ENCODE measurements at regions not wholly inside any gene's neighbourhood (a gene's known extent, or its start where the extent isn't known, plus 50 kb on each side); places are given as distances from the start of the nearest gene placed in this dataset.

DNA sequence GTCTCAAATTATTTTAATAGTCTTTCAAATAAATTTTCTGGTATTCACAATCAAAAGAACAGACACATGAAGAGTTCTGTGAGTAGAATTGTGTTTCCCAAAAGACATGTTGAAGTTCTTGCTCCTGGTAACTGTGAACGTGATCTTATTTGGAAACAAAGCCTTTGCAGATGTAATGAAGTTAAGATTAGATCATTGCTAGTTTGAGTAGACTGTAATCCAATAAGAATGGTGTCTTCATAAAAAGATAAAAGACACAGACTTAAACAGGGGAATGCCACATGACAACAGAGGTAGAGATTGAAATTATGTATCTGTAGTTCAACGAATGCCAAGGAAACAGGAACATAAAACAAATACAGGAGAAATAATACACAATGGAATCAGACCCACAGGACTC is 357.4 kb upstream of the CA10 start:
- no peak overlapping the region for H3K27ac ChIP-seq
- TF ChIP-seq, protein P1, sequence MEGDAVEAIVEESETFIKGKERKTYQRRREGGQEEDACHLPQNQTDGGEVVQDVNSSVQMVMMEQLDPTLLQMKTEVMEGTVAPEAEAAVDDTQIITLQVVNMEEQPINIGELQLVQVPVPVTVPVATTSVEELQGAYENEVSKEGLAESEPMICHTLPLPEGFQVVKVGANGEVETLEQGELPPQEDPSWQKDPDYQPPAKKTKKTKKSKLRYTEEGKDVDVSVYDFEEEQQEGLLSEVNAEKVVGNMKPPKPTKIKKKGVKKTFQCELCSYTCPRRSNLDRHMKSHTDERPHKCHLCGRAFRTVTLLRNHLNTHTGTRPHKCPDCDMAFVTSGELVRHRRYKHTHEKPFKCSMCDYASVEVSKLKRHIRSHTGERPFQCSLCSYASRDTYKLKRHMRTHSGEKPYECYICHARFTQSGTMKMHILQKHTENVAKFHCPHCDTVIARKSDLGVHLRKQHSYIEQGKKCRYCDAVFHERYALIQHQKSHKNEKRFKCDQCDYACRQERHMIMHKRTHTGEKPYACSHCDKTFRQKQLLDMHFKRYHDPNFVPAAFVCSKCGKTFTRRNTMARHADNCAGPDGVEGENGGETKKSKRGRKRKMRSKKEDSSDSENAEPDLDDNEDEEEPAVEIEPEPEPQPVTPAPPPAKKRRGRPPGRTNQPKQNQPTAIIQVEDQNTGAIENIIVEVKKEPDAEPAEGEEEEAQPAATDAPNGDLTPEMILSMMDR (IDR thresholded peaks at IDR 0.05) = no peak
- no peak for DNase-seq (ENCODE audit: low spot score)
- no peak overlapping the region for H3K4me3 ChIP-seq

DNA sequence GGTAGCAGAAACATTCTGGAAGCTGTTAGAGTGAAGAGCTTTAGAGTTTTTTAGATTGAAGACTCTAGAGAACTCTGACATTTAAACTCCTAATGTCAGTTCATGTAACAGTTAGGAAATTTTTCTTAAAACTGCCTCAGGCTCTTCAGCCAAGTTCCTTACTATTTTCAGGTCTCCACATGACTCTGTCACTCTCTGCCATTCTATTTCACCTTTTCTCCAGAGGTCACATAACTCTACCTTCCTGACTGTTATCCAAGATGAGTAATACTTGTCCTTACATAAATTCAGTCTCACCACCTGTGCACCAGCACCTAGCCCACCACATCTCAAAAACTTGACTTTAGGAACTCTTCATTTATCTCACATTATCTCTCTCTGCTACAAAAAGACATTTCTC is 347.1 kb upstream of the CA10 start:
- DNase-seq (ENCODE audit: low spot score) = no peak
- H3K4me3 ChIP-seq = no peak overlapping the region
- TF ChIP-seq, protein P1 (IDR thresholded peaks at IDR 0.05) = no peak
- H3K27ac ChIP-seq = no peak overlapping the region

DNA sequence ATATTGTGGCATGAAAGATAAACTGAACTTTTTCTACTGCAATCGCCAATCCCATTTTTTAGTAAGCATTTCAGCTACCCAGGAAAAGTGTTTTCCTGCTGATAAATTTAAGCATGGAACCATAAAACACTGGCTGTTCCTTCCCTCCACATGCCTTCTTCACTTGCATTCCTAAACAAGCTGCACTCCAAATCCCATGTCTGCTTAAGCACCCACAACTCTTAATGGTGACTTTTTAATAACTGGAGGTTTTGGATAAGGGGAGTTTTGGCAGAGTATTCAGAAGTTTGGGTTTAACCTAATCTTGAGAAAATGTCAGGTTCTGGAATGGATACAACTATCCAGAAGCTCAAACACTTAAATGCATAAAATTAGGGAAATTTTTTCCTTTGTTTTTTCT is 345.6 kb upstream of the CA10 start:
- no peak for DNase-seq (ENCODE audit: low spot score)
- Histone ChIP-seq H3K4me3 (no peak overlapping the region), H3K27ac (no peak overlapping the region)
- TF ChIP-seq, protein P1 (IDR thresholded peaks at IDR 0.05) = no peak

DNA sequence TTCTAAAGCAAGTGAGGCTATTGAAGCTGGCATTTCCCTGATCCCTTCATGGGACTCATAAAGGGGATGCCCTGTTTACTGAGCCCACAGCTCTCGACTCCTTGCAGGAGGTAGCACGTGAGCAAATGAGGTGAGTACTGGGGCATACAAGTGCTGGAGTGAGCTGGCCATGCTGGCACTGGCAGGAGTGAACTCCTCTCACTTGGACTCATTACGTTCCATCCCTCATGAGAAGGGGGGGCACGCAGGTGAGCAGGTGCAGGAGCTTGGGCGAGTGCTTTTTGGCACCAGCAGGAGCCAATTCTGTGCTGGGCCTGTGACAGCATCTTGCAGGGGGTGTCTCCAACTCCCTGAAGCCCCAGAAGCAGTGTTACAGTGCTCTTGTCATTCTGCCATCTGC is 337.1 kb upstream of the CA10 start:
- no peak overlapping the region for H3K27ac ChIP-seq
- no peak overlapping the region for H3K4me3 ChIP-seq
- DNase-seq (ENCODE audit: low spot score) = no peak
- TF ChIP-seq, protein P1 (IDR thresholded peaks at IDR 0.05) = no peak

DNA sequence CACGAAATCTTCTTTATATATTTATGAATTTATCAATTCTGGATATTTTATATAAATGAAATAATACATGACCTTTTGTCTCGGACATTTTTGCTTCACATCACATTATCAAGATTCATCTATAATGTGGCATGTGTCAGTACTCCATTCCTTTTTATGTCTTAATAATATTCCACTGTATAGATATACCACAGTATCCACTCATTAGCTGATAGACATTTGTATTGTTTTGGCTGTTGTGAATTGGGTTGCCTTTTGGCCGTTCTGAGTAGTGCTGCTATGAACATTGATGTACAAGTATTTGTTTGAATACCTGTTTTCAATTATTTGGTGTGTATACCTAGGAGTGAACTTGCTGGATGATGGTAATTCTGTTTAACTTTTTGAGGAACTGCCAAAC is 323.8 kb upstream of the CA10 start:
- Histone ChIP-seq H3K4me3 (no peak overlapping the region), H3K27ac (no peak overlapping the region)
- DNase-seq (ENCODE audit: low spot score) = no peak
- TF ChIP-seq, protein P1 (IDR thresholded peaks at IDR 0.05) = no peak

DNA sequence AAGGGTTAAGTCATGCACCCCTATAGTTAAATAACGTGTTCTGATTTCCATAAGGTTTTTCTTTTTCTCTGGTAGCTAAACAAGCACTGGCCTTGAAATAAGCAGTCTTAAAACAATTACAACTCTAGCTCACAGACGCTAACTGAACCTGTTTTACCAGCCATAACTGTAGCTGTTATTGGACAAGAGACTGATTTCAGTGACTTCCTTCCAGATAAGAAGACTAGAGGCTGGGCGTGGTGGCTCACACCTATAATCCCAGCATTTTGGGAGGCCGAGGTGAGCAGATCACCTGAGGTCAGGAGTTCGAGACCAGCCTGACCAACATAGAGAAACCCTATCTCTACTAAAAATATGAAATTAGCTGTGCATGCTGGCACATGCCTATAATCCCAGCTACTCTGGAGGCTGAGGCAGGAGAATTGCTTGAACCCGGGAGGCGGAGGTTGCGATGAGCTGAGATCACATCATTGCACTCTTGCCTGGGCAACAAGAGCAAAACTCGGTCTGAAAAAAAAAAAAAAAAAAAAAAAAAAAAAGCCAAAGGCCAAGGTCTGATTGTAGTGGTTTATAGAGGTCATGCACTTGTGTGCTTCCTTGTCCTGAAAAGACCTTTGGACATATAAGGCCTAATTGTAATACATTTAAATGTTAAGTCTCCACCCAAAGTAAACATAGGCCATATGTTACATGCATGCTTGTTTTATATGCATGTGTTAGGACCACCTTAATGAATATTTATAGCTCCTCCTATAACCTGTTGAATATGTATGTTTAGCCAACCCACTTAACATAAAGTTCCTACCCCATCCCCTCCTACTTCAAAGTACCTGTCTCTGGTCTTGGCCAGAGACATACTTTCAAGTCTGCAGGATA is 319.5 kb upstream of the CA10 start:
- H3K27ac ChIP-seq = no peak overlapping the region
- DNase-seq (ENCODE audit: low spot score) = no peak
- no peak overlapping the region for H3K4me3 ChIP-seq
- TF ChIP-seq, protein P1 (IDR thresholded peaks at IDR 0.05) = no peak

DNA sequence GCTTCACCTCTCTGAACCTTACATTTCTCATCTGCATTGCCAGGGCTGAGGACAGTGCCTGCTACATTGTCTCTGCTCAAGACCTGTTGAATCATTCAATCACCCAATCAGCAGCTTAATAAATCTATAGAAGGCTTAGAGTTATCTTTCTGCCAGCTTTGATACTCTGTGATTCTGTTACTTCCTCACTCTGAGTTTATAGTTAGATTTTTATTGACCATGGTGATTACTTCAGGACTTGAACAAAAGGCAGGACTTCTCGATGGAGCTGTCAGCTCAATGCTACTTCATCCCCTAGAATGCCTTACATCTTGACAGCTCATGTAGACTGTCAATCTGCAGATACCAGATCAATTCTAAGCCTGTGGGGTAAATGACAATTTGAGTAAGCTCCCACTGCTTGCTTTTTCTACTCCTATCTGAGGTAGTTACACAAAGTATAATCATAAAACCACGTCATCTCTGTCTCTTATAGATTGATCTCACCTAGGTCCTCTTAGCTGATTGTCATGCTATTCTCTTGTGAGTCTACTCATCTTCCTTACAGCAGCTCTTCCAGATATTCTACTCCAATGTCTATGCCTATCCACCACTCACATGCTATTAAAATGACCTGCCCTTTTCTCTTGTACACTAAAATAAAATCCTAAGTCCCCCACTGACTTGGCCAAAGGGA is 318.3 kb upstream of the CA10 start:
- Histone ChIP-seq H3K4me3 (no peak overlapping the region), H3K27ac (no peak overlapping the region)
- DNase-seq (ENCODE audit: low spot score) = no peak
- TF ChIP-seq, protein P1 (IDR thresholded peaks at IDR 0.05) = no peak
